Inflammatory macrophage (primary cell): ENCODE measurements at regions not wholly inside any gene's neighbourhood (a gene's known extent, or its start where the extent isn't known, plus 50 kb on each side); places are given as distances from the start of the nearest gene placed in this dataset.
A peak's percentile ranks its signal among the peaks of the same experiment; 100 is the strongest.
"Not testable (repeated sequence)": the region's sequence is repeated elsewhere in the genome, so short reads cannot be mapped to it uniquely, and the experiment has no call there.

Experiments used
- DNase-seq, 2 donors: peaks; one replicate each; pipeline ENCODE4 v3.0.0-alpha.2; 2020 to 2022

GRCh38 chr6:146939456-146939855 lies 264.8 kb upstream of the STXBP5 start:
- not testable (repeated sequence) for DNase-seq

DNA sequence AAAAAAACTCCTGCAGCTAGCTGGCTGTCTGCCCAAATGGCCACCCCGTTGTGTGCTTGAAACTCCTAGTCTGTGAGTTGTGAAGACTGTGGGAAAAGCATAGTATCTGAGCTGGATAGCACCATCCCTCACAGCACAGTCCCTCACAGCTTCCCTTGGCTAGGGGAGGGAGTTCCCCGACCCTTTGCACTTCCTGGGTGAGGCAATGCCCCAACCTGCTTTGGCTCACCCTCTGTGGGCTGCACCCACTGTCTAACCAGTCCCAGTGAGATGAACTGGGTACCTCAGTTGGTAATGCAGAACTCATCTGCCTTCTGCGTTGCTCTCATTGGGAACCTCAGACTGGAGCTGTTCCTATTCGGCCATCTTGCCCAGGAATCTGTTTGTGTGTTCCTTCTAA lies 260.6 kb upstream of the STXBP5 start:
- peak in 1 of 2 donors; percentile 49 for DNase-seq

GRCh38 chr6:146944077-146944476 lies 260.1 kb upstream of the STXBP5 start:
- no peak for DNase-seq

- DNase-seq = no peak
These were observed 259.4 kb upstream of the STXBP5 start for GRCh38 chr6:146944809-146945208.

DNA sequence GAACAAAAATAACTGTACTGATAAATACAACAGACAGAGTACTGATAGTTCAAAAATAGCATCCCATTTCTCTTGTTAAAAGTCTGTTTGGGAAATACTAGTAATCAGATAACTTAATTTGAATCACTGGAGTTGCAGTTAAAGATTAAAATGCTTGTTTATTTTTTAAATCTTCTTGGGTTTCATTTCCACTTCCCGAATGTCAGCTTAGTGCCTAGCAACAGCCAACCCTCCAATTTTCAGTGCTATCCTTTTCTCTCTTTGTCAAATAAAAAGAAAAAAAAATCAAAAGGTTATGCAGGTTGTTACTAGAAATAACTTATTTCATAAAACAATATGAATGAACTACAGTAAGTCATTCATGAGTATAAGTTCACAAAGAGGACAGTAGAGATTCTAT lies 257.7 kb upstream of the STXBP5 start:
- no peak for DNase-seq

GRCh38 chr6:146948790-146949342 lies 255.4 kb upstream of the STXBP5 start:
- no peak for DNase-seq

- no peak for DNase-seq
These were observed 254.8 kb upstream of the STXBP5 start for GRCh38 chr6:146949425-146949824.

DNA sequence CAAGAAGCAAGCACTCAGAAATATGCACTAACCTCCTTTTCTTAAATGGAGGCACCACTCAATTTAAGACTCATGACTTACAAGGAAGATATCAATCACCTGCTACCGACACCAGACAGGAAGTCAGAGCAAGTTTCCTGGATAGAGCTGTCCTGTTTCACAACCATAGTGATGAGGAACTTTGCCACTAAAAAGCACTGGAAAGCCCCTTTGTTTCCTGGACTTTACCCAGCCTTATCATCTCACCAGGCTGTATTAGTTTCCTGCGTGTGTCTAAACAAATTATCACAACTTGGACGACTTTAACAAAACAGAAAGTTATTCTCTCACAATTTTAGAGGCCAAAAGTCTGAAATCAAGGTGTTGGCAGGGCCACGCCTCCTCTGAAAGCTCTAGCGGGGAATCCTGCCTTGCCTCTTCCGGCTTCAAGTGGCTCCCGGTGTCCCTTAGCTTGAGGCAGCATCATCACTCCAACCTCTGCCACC lies 253.8 kb upstream of the STXBP5 start:
- DNase-seq = peak; percentile 46 to 60

- DNase-seq = no peak
These were observed 248.6 kb upstream of the STXBP5 start for GRCh38 chr6:146955570-146955969.

GRCh38 chr6:146957181-146958093 lies 246.8 kb upstream of the STXBP5 start:
- DNase-seq = no peak

DNA sequence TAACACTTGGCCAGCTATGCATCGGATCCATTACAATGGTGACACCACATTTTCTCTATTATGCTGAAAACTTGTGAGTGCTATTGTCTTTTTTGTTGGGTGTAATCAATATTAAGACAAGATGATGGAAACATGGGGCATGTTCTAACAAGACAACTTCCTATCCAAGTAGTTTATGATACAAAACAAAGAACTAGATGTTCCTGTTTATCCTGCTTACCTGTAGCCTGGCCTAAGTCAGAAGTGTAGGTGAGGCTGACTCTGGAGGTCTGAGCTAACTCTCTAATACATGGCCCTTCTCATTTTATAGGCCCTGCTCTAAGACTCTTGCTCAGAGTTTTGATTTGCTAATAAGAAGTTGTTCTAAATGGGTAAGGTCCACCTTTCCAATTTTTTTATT lies 242.4 kb upstream of the STXBP5 start:
- DNase-seq = no peak

DNA sequence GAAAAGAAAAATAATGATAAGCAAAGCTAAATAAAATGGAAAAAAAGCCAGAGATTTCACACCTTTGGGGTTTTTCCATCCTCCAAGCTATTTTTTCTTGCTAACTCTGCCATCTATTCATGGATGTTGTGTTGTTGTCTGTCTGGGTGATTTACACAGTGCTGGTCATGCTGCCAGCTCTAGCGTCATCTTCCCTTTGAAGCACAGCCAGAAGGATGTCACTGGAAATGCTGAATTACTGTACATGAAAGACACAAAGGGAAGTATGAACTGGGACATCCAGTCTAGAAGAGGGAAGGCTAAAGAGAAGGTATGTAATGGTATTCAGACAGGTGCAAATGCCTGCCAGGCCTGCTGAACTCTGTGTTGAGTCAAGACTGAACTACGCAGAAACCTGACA lies 241.9 kb upstream of the STXBP5 start:
- DNase-seq = no peak

GRCh38 chr6:146965110-146965689 lies 239.0 kb upstream of the STXBP5 start:
- no peak for DNase-seq

DNA sequence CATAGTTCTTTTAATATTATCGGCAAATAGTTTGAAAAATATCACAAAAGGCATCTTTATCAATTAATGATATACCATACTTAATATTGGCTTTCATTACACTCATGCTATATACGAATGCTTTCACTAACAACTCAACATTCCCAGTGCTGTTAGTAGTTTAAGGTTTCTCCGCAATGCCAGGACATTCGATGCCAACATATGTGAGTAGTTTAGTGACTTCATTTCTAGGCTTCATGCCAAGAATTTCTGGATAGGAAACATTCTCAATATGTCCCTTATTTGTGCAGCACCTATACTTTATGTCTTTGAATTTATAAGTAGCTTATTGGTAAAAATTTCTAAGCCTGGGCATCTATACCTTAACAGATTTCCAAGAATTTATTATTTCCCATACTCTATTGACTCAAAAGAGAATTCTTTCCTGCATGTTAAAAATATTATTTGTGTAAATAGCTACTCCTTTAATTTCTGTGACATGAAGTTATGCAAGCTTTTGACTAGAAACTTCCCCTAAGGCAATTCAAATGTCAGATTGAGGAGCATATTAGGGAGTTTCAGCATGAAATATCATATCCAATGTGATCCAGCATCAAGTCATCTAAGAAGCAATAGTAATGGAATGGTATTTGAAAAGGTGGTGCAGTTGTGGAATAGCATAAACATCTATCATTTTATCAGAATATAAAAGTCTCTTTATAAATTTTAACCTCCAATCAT lies 236.0 kb upstream of the STXBP5 start:
- no peak for DNase-seq

- no peak for DNase-seq
These were observed 231.7 kb upstream of the STXBP5 start for GRCh38 chr6:146972546-146972945.

DNA sequence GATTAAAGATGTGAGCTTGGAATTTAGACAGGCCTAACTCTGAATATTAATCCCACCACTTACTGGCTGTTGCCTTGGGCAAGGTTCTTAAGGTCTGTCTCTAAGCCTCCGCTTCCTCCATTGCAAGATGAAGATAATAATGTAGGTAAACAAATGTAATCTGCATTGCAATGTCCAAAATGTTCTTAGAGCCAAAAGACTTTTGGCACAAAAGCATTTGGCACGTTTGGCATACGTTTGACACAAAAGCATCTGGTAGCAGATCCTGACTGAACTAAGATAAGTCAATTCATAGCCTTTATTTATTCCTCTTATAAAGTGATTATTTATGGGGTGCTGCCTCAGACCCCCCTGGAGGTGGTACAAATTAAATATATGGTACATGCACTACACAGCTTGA lies 229.9 kb upstream of the STXBP5 start:
- no peak for DNase-seq

- DNase-seq = no peak
These were observed 229.1 kb upstream of the STXBP5 start for GRCh38 chr6:146975093-146975492.

- no peak for DNase-seq
These were observed 223.3 kb upstream of the STXBP5 start for GRCh38 chr6:146980900-146981329.

DNA sequence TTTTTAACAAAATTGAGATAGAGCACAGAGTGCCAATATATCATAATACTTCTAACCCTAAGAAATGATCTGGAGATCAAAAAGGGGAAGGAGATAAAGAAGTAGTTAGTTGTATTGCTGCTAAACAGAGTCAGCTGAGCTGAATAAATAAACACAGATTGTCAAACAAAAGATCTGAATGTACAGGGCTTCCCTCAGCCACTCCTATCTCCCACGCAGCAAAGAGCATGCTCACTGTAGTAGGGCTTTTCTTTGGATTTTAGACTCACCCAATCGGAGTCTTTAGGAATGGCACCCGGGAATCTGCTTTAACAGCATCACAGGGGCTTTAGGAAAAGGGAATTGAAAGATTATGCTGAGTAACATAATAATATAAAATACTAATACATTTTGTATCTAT lies 222.2 kb upstream of the STXBP5 start:
- DNase-seq = no peak

GRCh38 chr6:146984251-146984924 lies 219.8 kb upstream of the STXBP5 start:
- no peak for DNase-seq

- DNase-seq = no peak
These were observed 219.1 kb upstream of the STXBP5 start for GRCh38 chr6:146985111-146985510.

DNA sequence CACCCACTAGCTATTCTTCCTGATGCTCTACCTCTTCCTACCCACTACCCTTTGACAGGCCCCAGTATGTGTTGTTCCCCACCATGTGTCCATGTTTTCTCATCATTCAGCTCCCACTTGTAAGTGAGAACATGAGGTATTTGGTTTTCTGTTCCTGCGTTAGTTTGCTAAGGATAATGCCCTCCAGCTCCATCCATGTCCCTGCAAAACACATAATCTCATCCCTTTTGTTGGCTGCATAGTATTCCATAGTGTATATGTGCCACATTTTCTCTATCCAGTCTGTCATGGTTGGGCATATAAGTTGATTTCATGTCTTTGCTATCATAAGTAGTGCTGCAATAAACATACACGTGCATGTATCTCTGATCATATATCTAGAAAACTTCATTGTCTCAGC lies 218.3 kb upstream of the STXBP5 start:
- no peak for DNase-seq
